Stomach (tissue), 4 donors: ENCODE measurements at regions not wholly inside any gene's neighbourhood (a gene's known extent, or its start where the extent isn't known, plus 50 kb on each side); places are given as distances from the start of the nearest gene placed in this dataset.

Experiments
- POLR2AphosphoS5 ChIP-seq, 3 donors: sonication (generic); formaldehyde crosslinking; IDR thresholded peaks; one replicate each; pipeline ENCODE4 v1.6.1; 2016; ENCODE audit warnings: antibody characterized with exemption in 3 of 3
- TF ChIP-seq, protein P1 (sequence below), 7 experiments: fragments of 450-650 bp in 4 of 7; fragments of 200-600 bp in 3 of 7; sonication (generic) in 3 of 7; IDR thresholded peaks; one replicate each; pipeline ENCODE4 v1.5.1; 2016 to 2019; ENCODE audit warnings: antibody characterized with exemption in 7 of 7, control low read depth in 2 of 7, mild to moderate bottlenecking in 1 of 7

DNA sequence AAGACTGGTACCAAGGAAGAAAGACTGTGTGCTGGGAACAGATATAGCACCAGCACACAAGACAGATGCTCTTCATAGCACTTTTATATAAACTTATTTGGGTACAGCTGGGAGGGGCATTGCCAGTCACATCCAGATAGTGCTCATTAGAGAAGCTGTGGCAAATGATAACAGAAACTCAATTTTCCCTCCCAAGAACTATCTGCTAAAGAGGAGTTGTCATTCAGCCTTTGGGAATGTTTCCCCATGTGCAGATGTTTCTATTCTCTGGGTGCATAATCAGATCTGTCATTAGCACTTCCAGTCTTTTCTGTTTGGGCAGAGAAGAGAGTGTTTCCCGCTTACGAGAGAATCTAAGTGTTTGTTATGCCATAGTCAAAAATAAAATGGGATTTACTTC is 714.9 kb upstream of the MDGA2 start:
- TF ChIP-seq, protein P1, sequence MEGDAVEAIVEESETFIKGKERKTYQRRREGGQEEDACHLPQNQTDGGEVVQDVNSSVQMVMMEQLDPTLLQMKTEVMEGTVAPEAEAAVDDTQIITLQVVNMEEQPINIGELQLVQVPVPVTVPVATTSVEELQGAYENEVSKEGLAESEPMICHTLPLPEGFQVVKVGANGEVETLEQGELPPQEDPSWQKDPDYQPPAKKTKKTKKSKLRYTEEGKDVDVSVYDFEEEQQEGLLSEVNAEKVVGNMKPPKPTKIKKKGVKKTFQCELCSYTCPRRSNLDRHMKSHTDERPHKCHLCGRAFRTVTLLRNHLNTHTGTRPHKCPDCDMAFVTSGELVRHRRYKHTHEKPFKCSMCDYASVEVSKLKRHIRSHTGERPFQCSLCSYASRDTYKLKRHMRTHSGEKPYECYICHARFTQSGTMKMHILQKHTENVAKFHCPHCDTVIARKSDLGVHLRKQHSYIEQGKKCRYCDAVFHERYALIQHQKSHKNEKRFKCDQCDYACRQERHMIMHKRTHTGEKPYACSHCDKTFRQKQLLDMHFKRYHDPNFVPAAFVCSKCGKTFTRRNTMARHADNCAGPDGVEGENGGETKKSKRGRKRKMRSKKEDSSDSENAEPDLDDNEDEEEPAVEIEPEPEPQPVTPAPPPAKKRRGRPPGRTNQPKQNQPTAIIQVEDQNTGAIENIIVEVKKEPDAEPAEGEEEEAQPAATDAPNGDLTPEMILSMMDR (IDR thresholded peaks at IDR 0.05) = no peak
- no peak for TF ChIP-seq POLR2AphosphoS5 (IDR thresholded peaks at IDR 0.05)
